ENCODE measurements at regions not wholly inside any gene's neighbourhood (a gene's known extent, or its start where the extent isn't known, plus 50 kb on each side); places are given as distances from the start of the nearest gene placed in this dataset.

DNA sequence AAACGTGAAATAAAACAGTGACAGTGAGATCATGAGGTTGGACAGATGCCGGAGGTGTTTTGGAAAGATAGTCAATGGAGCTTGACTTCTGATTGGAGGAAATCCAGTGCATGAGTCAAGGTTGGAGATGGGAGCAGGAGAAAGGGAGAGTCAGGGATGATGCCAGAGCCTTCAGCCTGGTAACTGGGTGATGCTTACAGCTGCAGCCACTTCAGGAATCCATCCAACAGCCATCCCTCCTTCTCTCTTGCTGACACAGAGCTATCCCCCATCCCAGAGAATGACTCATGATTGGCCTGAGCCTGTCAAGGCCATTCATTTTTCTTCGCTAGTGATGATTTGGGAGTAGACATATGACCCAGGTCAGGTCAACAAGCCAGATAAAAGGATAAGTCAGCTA, 112.8 kb downstream of the SAMD5 start:
- no peaks in the 10 kb centered on the region for H3K4me1 Mint-ChIP-seq
- H3K27ac Mint-ChIP-seq = no peak overlapping the region
- POLR2A ChIA-PET = no interaction called here
- Histone ChIP-seq H3K4me3 (ENCODE audit: low read length) (no peak overlapping the region), H3K27ac (ENCODE audit: low read depth, low read length) (no peak overlapping the region), H3K27me3 (ENCODE audit: control insufficient read depth in 2 of 2, insufficient read depth in 2 of 2, low read length in 2 of 2) (no peaks in the 10 kb centered on the region), H3K4me1 (ENCODE audit: control insufficient read depth in 2 of 2, insufficient read depth in 2 of 2, low read length in 2 of 2) (no peaks in the 10 kb centered on the region), H3K9me3 (ENCODE audit: control insufficient read depth in 2 of 3, low read length in 3 of 3) (no peaks in the 10 kb centered on the region), H3K36me3 (ENCODE audit: control insufficient read depth in 2 of 3, insufficient read depth in 3 of 3, low read length in 3 of 3) (no peaks in the 10 kb centered on the region)
- ATAC-seq = no peak
- no peak for DNase-seq
- peaks cover 0 to 6% (median 0%) of the 10 kb centered on the region in 5 donors for H3K27me3 Mint-ChIP-seq
- CTCF ChIA-PET = interaction anchor here (0.7 kb wide), 1 partner anchor 1259 kb away, joined by 3 read pairs; no protein-coding TSS in a partner anchor
- intact Hi-C loops (cut with micrococcal nuclease) = no loop called here
- H3K4me3 Mint-ChIP-seq = no peak overlapping the region
- H3K36me3 Mint-ChIP-seq = no peaks in the 10 kb centered on the region
- peaks cover 0 to 5% (median 0%) of the 10 kb centered on the region in 11 donors for H3K9me3 Mint-ChIP-seq

DNA sequence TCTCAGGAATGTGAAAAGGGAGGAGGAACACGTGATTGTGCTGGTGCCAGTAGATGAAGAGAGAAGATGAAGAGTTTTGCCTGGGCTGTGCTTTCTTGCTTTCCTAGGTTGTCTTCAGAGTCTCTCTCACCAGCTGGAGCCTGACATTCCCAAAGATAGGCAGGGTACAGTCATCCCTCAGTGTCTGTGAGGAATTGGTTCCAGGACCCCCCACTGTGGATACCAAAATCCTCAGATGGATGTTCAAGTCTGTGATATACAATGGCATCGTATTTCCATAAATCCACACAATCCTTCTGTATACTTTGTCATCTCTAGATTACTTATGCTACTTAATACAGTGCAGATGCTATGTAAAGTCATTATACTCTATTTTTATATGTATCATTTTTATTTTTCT, 113.5 kb downstream of the SAMD5 start:
- H3K4me3 Mint-ChIP-seq = no peak overlapping the region
- ATAC-seq = no peak
- H3K36me3 Mint-ChIP-seq = no peaks in the 10 kb centered on the region
- no peaks in the 10 kb centered on the region for H3K4me1 Mint-ChIP-seq
- Histone ChIP-seq H3K27ac (ENCODE audit: low read depth, low read length) (no peak overlapping the region), H3K36me3 (ENCODE audit: control insufficient read depth in 2 of 3, insufficient read depth in 3 of 3, low read length in 3 of 3) (no peaks in the 10 kb centered on the region), H3K4me1 (ENCODE audit: control insufficient read depth in 2 of 2, insufficient read depth in 2 of 2, low read length in 2 of 2) (no peaks in the 10 kb centered on the region), H3K9me3 (ENCODE audit: control insufficient read depth in 2 of 3, low read length in 3 of 3) (no peaks in the 10 kb centered on the region), H3K4me3 (ENCODE audit: low read length) (no peak overlapping the region), H3K27me3 (ENCODE audit: control insufficient read depth in 2 of 2, insufficient read depth in 2 of 2, low read length in 2 of 2) (no peaks in the 10 kb centered on the region)
- peaks cover 0 to 6% (median 0%) of the 10 kb centered on the region in 5 donors for H3K27me3 Mint-ChIP-seq
- peaks cover 0 to 5% (median 0%) of the 10 kb centered on the region in 11 donors for H3K9me3 Mint-ChIP-seq
- intact Hi-C loops (cut with micrococcal nuclease) = no loop called here
- ChIA-PET POLR2A (no interaction called here), CTCF (no interaction called here)
- H3K27ac Mint-ChIP-seq = no peak overlapping the region
- no peak for DNase-seq

DNA sequence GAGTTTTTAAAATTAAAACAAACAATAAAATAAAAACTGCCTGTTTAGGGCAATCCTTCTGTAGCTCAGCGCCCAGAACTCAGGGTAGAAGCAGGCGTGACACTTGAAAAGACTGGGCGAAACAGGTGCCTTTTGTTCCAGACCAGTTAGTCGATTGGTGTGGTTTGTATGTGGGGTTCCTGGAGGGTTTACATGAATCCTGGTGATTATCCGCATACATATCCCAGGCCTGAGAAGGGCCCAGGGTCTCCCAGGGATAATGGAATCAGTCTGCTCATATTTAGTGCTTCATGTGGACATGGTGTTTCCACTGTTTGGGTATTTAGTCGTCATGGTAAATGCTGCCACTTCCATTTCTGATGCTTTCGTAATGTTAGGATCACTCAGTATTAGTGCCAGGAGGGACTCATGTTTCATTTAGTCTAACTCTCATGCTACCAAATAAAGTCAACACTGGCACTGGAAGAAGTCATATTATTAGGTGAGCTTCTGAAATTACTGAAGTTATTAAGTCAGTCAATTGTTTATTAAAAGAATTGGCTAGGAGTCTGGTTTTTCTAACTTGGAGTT, 116.5 kb downstream of the SAMD5 start:
- Mint-ChIP-seq H3K9me3 (peaks cover 0 to 1% (median 0%) of the 10 kb centered on the region in 11 donors), H3K27ac (no peak overlapping the region), H3K4me1 (no peaks in the 10 kb centered on the region), H3K36me3 (no peaks in the 10 kb centered on the region), H3K27me3 (no peaks in the 10 kb centered on the region), H3K4me3 (no peak overlapping the region)
- intact Hi-C loops (cut with micrococcal nuclease) = no loop called here
- POLR2A ChIA-PET = no interaction called here
- Histone ChIP-seq H3K27me3 (ENCODE audit: control insufficient read depth in 2 of 2, insufficient read depth in 2 of 2, low read length in 2 of 2) (no peaks in the 10 kb centered on the region), H3K4me3 (ENCODE audit: low read length) (no peak overlapping the region), H3K27ac (ENCODE audit: low read depth, low read length) (no peak overlapping the region), H3K36me3 (ENCODE audit: control insufficient read depth in 2 of 3, insufficient read depth in 3 of 3, low read length in 3 of 3) (no peaks in the 10 kb centered on the region), H3K9me3 (ENCODE audit: control insufficient read depth in 2 of 3, low read length in 3 of 3) (no peaks in the 10 kb centered on the region), H3K4me1 (ENCODE audit: control insufficient read depth in 2 of 2, insufficient read depth in 2 of 2, low read length in 2 of 2) (no peaks in the 10 kb centered on the region)
- no peak for DNase-seq
- CTCF ChIA-PET = no interaction called here
- no peak for ATAC-seq

DNA sequence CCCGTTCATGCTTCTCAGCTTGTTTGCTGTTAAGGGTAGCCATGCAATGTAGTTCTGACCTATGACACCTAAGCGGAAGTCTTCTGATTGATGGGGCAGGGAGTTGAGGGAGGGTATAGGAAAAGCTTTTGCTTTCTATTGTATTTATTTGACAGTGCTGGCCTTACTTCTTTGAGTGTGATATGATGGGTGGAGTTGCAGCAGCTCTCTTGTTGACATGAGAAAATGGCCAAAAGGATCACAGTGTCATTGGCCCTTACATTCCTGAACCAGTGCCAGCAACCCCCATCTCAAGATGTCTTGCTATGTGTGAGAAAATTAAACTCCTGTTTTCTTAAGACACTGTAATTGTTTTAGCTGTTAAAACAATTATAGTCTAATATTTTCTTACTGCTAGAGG, 117.5 kb downstream of the SAMD5 start:
- no peak overlapping the region for H3K4me3 ChIP-seq (ENCODE audit: low read length)
- intact Hi-C loops (cut with micrococcal nuclease) = no loop called here
- ATAC-seq (no peak), DNase-seq (no peak)
- no peak overlapping the region for H3K27ac Mint-ChIP-seq
- H3K9me3 ChIP-seq (ENCODE audit: control insufficient read depth in 2 of 3, low read length in 3 of 3) = no peaks in the 10 kb centered on the region
- no peaks in the 10 kb centered on the region for H3K4me1 Mint-ChIP-seq
- CTCF ChIA-PET = no interaction called here
- H3K27me3 ChIP-seq (ENCODE audit: control insufficient read depth in 2 of 2, insufficient read depth in 2 of 2, low read length in 2 of 2) = no peaks in the 10 kb centered on the region
- no peaks in the 10 kb centered on the region for H3K36me3 Mint-ChIP-seq
- peaks cover 0 to 4% (median 0%) of the 10 kb centered on the region in 5 donors for H3K27me3 Mint-ChIP-seq
- H3K9me3 Mint-ChIP-seq = peaks cover 0 to 3% (median 0%) of the 10 kb centered on the region in 11 donors
- POLR2A ChIA-PET = no interaction called here
- no peaks in the 10 kb centered on the region for H3K4me1 ChIP-seq (ENCODE audit: control insufficient read depth in 2 of 2, insufficient read depth in 2 of 2, low read length in 2 of 2)
- H3K27ac ChIP-seq (ENCODE audit: low read depth, low read length) = no peak overlapping the region
- H3K4me3 Mint-ChIP-seq = no peak overlapping the region
- no peaks in the 10 kb centered on the region for H3K36me3 ChIP-seq (ENCODE audit: control insufficient read depth in 2 of 3, insufficient read depth in 3 of 3, low read length in 3 of 3)

DNA sequence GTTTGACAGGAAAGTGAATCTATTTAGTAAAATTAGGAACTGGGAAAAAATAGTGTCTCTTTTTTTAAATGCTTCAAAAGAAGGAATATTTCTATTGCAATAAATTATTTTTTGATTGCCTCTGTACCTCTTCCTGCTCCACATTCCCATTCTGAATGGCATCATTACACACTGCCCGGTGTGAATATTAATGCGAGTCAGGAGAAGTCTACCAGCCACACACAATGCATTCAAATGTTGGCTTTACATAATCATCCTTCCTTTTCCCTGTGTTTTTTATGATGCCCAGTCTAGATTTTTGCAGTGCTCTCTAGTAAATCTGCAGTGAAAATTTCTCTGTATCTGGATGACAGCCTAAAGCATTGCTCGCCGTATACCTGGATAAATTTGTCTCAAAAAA, 118.9 kb downstream of the SAMD5 start:
- Histone ChIP-seq H3K4me1 (ENCODE audit: control insufficient read depth in 2 of 2, insufficient read depth in 2 of 2, low read length in 2 of 2) (no peaks in the 10 kb centered on the region), H3K27ac (ENCODE audit: low read depth, low read length) (no peak overlapping the region), H3K36me3 (ENCODE audit: control insufficient read depth in 2 of 3, insufficient read depth in 3 of 3, low read length in 3 of 3) (no peaks in the 10 kb centered on the region), H3K4me3 (ENCODE audit: low read length) (no peak overlapping the region), H3K9me3 (ENCODE audit: control insufficient read depth in 2 of 3, low read length in 3 of 3) (no peaks in the 10 kb centered on the region), H3K27me3 (ENCODE audit: control insufficient read depth in 2 of 2, insufficient read depth in 2 of 2, low read length in 2 of 2) (no peaks in the 10 kb centered on the region)
- H3K36me3 Mint-ChIP-seq = no peaks in the 10 kb centered on the region
- peaks cover 0 to 15% (median 0%) of the 10 kb centered on the region in 11 donors for H3K9me3 Mint-ChIP-seq
- no peak overlapping the region for H3K27ac Mint-ChIP-seq
- no peak overlapping the region for H3K4me3 Mint-ChIP-seq
- intact Hi-C loops (cut with micrococcal nuclease) = no loop called here
- POLR2A ChIA-PET = no interaction called here
- H3K27me3 Mint-ChIP-seq = peaks cover 0 to 5% (median 0%) of the 10 kb centered on the region in 5 donors
- DNase-seq (no peak), ATAC-seq (no peak)
- no peaks in the 10 kb centered on the region for H3K4me1 Mint-ChIP-seq
- CTCF ChIA-PET = no interaction called here

DNA sequence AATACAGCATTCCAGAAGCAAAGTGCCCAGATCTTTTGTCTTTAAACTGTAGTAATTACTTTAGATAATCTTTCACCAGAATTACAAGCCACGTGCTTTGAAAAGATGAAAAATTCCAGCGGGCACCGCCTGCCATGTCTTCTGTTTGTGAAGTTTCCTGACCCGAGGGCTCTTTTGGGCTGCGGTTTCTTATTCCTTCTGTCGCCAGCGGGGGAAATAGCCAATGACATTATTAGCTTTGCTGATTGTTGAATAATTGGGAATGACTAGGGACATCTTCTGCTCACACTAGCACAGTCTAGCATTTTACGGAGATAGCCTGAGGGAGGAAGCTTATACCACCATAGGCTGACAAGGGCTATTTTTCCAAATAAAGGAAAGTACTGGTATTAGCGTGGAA, 124.7 kb downstream of the SAMD5 start:
- Mint-ChIP-seq H3K27me3 (peaks cover 0 to 5% (median 0%) of the 10 kb centered on the region in 5 donors), H3K36me3 (no peaks in the 10 kb centered on the region), H3K9me3 (peaks cover 0 to 23% (median 12%) of the 10 kb centered on the region in 11 donors), H3K4me3 (no peak overlapping the region), H3K27ac (no peak overlapping the region), H3K4me1 (no peaks in the 10 kb centered on the region)
- no peaks in the 10 kb centered on the region for H3K27me3 ChIP-seq (ENCODE audit: control insufficient read depth in 2 of 2, insufficient read depth in 2 of 2, low read length in 2 of 2)
- no peaks in the 10 kb centered on the region for H3K4me1 ChIP-seq (ENCODE audit: control insufficient read depth in 2 of 2, insufficient read depth in 2 of 2, low read length in 2 of 2)
- CTCF ChIA-PET = no interaction called here
- no peaks in the 10 kb centered on the region for H3K36me3 ChIP-seq (ENCODE audit: control insufficient read depth in 2 of 3, insufficient read depth in 3 of 3, low read length in 3 of 3)
- no peak overlapping the region for H3K4me3 ChIP-seq (ENCODE audit: low read length)
- no peaks in the 10 kb centered on the region for H3K9me3 ChIP-seq (ENCODE audit: control insufficient read depth in 2 of 3, low read length in 3 of 3)
- POLR2A ChIA-PET = no interaction called here
- no peak for DNase-seq
- no peak overlapping the region for H3K27ac ChIP-seq (ENCODE audit: low read depth, low read length)
- intact Hi-C loops (cut with micrococcal nuclease) = no loop called here
- ATAC-seq = no peak

DNA sequence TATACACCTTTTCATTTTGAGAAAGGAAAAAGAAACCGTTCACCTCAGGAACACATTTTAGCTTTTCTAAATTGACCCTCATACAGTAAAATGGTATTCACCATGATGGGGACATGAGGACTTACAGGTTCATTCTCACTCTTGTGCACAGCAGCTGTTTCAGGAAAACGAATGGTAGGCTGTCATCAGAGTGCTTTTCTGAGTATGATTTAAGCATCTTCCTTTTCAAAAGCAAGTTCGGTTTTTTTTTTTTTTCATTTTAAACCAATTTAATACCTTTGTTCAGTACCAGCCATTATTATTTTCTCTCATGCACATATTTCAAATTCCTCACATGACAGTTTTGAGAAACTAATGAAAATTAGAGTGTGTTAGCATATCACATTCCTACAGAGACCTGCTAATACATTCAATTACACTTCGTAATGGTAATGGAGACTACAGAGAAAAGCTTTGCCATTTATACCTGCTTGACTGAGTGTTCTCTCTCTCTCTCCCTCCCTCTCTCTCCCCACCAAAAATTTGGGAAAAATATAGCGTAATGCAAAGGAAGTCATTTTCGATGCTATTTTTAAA, 129.2 kb downstream of the SAMD5 start:
- peaks cover 0 to 23% (median 7%) of the 10 kb centered on the region in 11 donors for H3K9me3 Mint-ChIP-seq
- no peaks in the 10 kb centered on the region for H3K36me3 Mint-ChIP-seq
- H3K27ac Mint-ChIP-seq = no peak overlapping the region
- no peaks in the 10 kb centered on the region for H3K27me3 ChIP-seq (ENCODE audit: control insufficient read depth in 2 of 2, insufficient read depth in 2 of 2, low read length in 2 of 2)
- H3K4me1 Mint-ChIP-seq = no peaks in the 10 kb centered on the region
- POLR2A ChIA-PET = no interaction called here
- no peak overlapping the region for H3K4me3 ChIP-seq (ENCODE audit: low read length)
- H3K27ac ChIP-seq (ENCODE audit: low read depth, low read length) = no peak overlapping the region
- no peaks in the 10 kb centered on the region for H3K36me3 ChIP-seq (ENCODE audit: control insufficient read depth in 2 of 3, insufficient read depth in 3 of 3, low read length in 3 of 3)
- no peak overlapping the region for H3K4me3 Mint-ChIP-seq
- ATAC-seq = no peak
- no peaks in the 10 kb centered on the region for H3K4me1 ChIP-seq (ENCODE audit: control insufficient read depth in 2 of 2, insufficient read depth in 2 of 2, low read length in 2 of 2)
- H3K27me3 Mint-ChIP-seq = peaks cover 0 to 9% (median 0%) of the 10 kb centered on the region in 5 donors
- intact Hi-C loops (cut with micrococcal nuclease) = no loop called here
- CTCF ChIA-PET = interaction anchor here (0.5 kb wide), 1 partner anchor 453 kb away, joined by 3 read pairs; no protein-coding TSS in a partner anchor
- no peak for DNase-seq
- no peaks in the 10 kb centered on the region for H3K9me3 ChIP-seq (ENCODE audit: control insufficient read depth in 2 of 3, low read length in 3 of 3)

Measured in naive thymus-derived CD4-positive, alpha-beta T cell (primary cell).